ENCODE measurements at regions not wholly inside any gene's neighbourhood (a gene's known extent, or its start where the extent isn't known, plus 50 kb on each side); places are given as distances from the start of the nearest gene placed in this dataset.

- H3K9me3 ChIP-seq (ENCODE audit: insufficient read depth, low read length), result no peaks in the 10 kb centered on the region
- H3K79me2 ChIP-seq (ENCODE audit: insufficient read depth, low read length), result no peaks in the 10 kb centered on the region
- no peak overlapping the region for H3K4me2 ChIP-seq (ENCODE audit: low read depth, low read length, poor library complexity, severe bottlenecking)
- no peak overlapping the region for H3K4me3 ChIP-seq (ENCODE audit: insufficient read depth, low read length, poor library complexity, severe bottlenecking)
- no peaks in the 10 kb centered on the region for H3K36me3 ChIP-seq (ENCODE audit: low read length)
- H3K27ac ChIP-seq (ENCODE audit: low read depth, low read length), result no peak overlapping the region
- TF ChIP-seq CTCF (IDR thresholded peaks at IDR 0.05; ENCODE audit: insufficient read depth, low read length, poor library complexity, severe bottlenecking) (peak; percentile 80), EZH2phosphoT487 (conservative IDR thresholded peaks at IDR 0.05; ENCODE audit: low read length) (no peak)
- H3F3A ChIP-seq (ENCODE audit: insufficient read depth), result no peaks in the 10 kb centered on the region
- no peak overlapping the region for H2AFZ ChIP-seq (ENCODE audit: low read depth, low read length, severe bottlenecking)
- no peaks in the 10 kb centered on the region for H3K9me2 ChIP-seq (replicated peaks; ENCODE audit: insufficient read depth, low read length)
- no peaks in the 10 kb centered on the region for H4K20me1 ChIP-seq (ENCODE audit: low read depth, low read length)
- no peak overlapping the region for H3K9ac ChIP-seq (ENCODE audit: low read length)
- no peaks in the 10 kb centered on the region for H3K27me3 ChIP-seq (ENCODE audit: low read length)
Measured at GRCh38 chr1:186605762-186606350, 74.4 kb downstream of the PTGS2 start.

- H3K4me3 ChIP-seq (ENCODE audit: insufficient read depth, low read length, poor library complexity, severe bottlenecking), result no peak overlapping the region
- H3F3A ChIP-seq (ENCODE audit: insufficient read depth), result no peaks in the 10 kb centered on the region
- no peak for TF ChIP-seq EZH2phosphoT487 (conservative IDR thresholded peaks at IDR 0.05; ENCODE audit: low read length)
- no peak for TF ChIP-seq CTCF (IDR thresholded peaks at IDR 0.05; ENCODE audit: insufficient read depth, low read length, poor library complexity, severe bottlenecking)
- no peaks in the 10 kb centered on the region for H3K36me3 ChIP-seq (ENCODE audit: low read length)
- H3K9me3 ChIP-seq (ENCODE audit: insufficient read depth, low read length), result no peaks in the 10 kb centered on the region
- no peak overlapping the region for H3K27ac ChIP-seq (ENCODE audit: low read depth, low read length)
- no peak overlapping the region for H3K4me2 ChIP-seq (ENCODE audit: low read depth, low read length, poor library complexity, severe bottlenecking)
- H2AFZ ChIP-seq (ENCODE audit: low read depth, low read length, severe bottlenecking), result no peak overlapping the region
- no peaks in the 10 kb centered on the region for H3K79me2 ChIP-seq (ENCODE audit: insufficient read depth, low read length)
- H3K9ac ChIP-seq (ENCODE audit: low read length), result no peak overlapping the region
- H3K27me3 ChIP-seq (ENCODE audit: low read length), result no peaks in the 10 kb centered on the region
- H3K9me2 ChIP-seq (replicated peaks; ENCODE audit: insufficient read depth, low read length), result no peaks in the 10 kb centered on the region
- H4K20me1 ChIP-seq (ENCODE audit: low read depth, low read length), result no peaks in the 10 kb centered on the region
Measured at GRCh38 chr1:186595969-186596368, 84.3 kb downstream of the PTGS2 start.

GRCh38 chr1:186578325-186579016, 101.8 kb downstream of the PTGS2 start:
- Histone ChIP-seq H3F3A (ENCODE audit: insufficient read depth) (no peaks in the 10 kb centered on the region), H3K27ac (ENCODE audit: low read depth, low read length) (no peak overlapping the region), H3K27me3 (ENCODE audit: low read length) (no peaks in the 10 kb centered on the region), H3K36me3 (ENCODE audit: low read length) (no peaks in the 10 kb centered on the region), H3K4me2 (ENCODE audit: low read depth, low read length, poor library complexity, severe bottlenecking) (no peak overlapping the region), H3K9me2 (replicated peaks; ENCODE audit: insufficient read depth, low read length) (no peaks in the 10 kb centered on the region), H3K79me2 (ENCODE audit: insufficient read depth, low read length) (no peaks in the 10 kb centered on the region), H3K9me3 (ENCODE audit: insufficient read depth, low read length) (0 out of 2 replicates have a peak, but pooled peaks cover 4% of the 10 kb centered on the region), H2AFZ (ENCODE audit: low read depth, low read length, severe bottlenecking) (no peak overlapping the region), H3K4me3 (ENCODE audit: insufficient read depth, low read length, poor library complexity, severe bottlenecking) (no peak overlapping the region), H4K20me1 (ENCODE audit: low read depth, low read length) (no peaks in the 10 kb centered on the region), H3K9ac (ENCODE audit: low read length) (no peak overlapping the region)
- TF ChIP-seq CTCF (IDR thresholded peaks at IDR 0.05; ENCODE audit: insufficient read depth, low read length, poor library complexity, severe bottlenecking), result no peak
- TF ChIP-seq EZH2phosphoT487 (conservative IDR thresholded peaks at IDR 0.05; ENCODE audit: low read length), result no peak
